Caco-2 (cell line): ENCODE measurements at regions not wholly inside any gene's neighbourhood (a gene's known extent, or its start where the extent isn't known, plus 50 kb on each side); places are given as distances from the start of the nearest gene placed in this dataset.

Experiments used
- BruUV-seq: library from RNA; stranded (reverse); fragments of 400-500 nt; replicated peaks from 2 replicates; lab custom pipeline; 2021; lab: Mats Ljungman, UMichigan
- CTCF ChIA-PET: fragments of 300-600 bp; sonication (Branson Sonifier 250); formaldehyde crosslinking; loops from one replicate; lab custom pipeline; 2022; ENCODE audit warnings: antibody characterized with exemption; lab: Charles Lee
- POLR2A ChIA-PET: fragments of 300-600 bp; sonication (Branson Sonifier 250); formaldehyde crosslinking; loops from one replicate; lab custom pipeline; 2022; ENCODE audit warnings: antibody characterized with exemption; lab: Charles Lee
- DNase-seq, 2 experiments: peaks; one replicate each; pipeline versions ENCODE4 v3.0.0 to v3.0.0-alpha.2; 2020 to 2022
- H3K27me3 ChIP-seq: replicated peaks from 2 replicates; pipeline ENCODE4 v1.6.0; 2011; ENCODE audit warnings: low read length; ENCODE audit not compliant: control insufficient read depth, insufficient read depth
- H3K36me3 ChIP-seq: 2 replicates; pipeline ENCODE4 v1.5.1; 2011; ENCODE audit warnings: low read length; ENCODE audit not compliant: control insufficient read depth, insufficient read depth
- H3K4me1 ChIP-seq: fragments of 250-450 bp; sonication (Bioruptor Pico); 2 replicates; pipeline ENCODE4 v1.5.1; 2020; ENCODE audit warnings: mild to moderate bottlenecking
- H3K4me3 ChIP-seq: 2 replicates; pipeline ENCODE4 v1.5.1; 2011; ENCODE audit warnings: low read depth, mild to moderate bottlenecking, control low read depth, low read length
- H3K9me3 ChIP-seq: fragments of 250-450 bp; sonication (Bioruptor Pico); 2 replicates; pipeline ENCODE4 v1.5.1; 2020; ENCODE audit warnings: mild to moderate bottlenecking, moderate library complexity
- H3K27ac Mint-ChIP-seq: one replicate; pipeline ENCODE4 v1.8.0; 2022; ENCODE audit warnings: mixed read lengths; ENCODE audit not compliant: unreplicated experiment
- H3K27me3 Mint-ChIP-seq: one replicate; pipeline ENCODE4 v1.8.0; 2022; ENCODE audit warnings: mixed read lengths; ENCODE audit not compliant: insufficient read depth, unreplicated experiment
- H3K36me3 Mint-ChIP-seq: one replicate; pipeline ENCODE4 v1.8.0; 2022; ENCODE audit warnings: mild to moderate bottlenecking, mixed read lengths; ENCODE audit not compliant: insufficient read depth, unreplicated experiment
- H3K4me1 Mint-ChIP-seq: one replicate; pipeline ENCODE4 v1.8.0; 2022; ENCODE audit warnings: low read depth, mixed read lengths; ENCODE audit not compliant: unreplicated experiment
- H3K4me3 Mint-ChIP-seq: one replicate; pipeline ENCODE4 v1.8.0; 2022; ENCODE audit warnings: mild to moderate bottlenecking, moderate library complexity, mixed read lengths; ENCODE audit not compliant: unreplicated experiment
- H3K9me3 Mint-ChIP-seq: one replicate; pipeline ENCODE4 v1.8.0; 2022; ENCODE audit warnings: mixed read lengths; ENCODE audit not compliant: unreplicated experiment
- CTCF ChIP-seq, 2 experiments: fragments of 200-600 bp in 1 of 2; IDR thresholded peaks; 1 replicate in 1 of 2; 2 replicates in 1 of 2; pipeline versions ENCODE4 v1.5.1 to v1.8.0; 2011 to 2022; ENCODE audit warnings: antibody characterized with exemption in 1 of 2, control low read depth in 1 of 2, inconsistent platforms in 1 of 2, low read depth in 1 of 2, low read length in 1 of 2, mild to moderate bottlenecking in 1 of 2, moderate library complexity in 1 of 2; ENCODE audit not compliant: insufficient read depth in 1 of 2, severe bottlenecking in 1 of 2, unreplicated experiment in 1 of 2
- intact Hi-C: fragments of 100-400 bp; cut with micrococcal nuclease; formaldehyde crosslinking; loops from one replicate; pipeline ENCODE4 v1.10.0; 2022; ENCODE audit not compliant: unreplicated experiment

- H3K9me3 ChIP-seq = no peaks in the 10 kb centered on the region
- TF ChIP-seq CTCF (IDR thresholded peaks at IDR 0.05; ENCODE audit: insufficient read depth in 1 of 2, low read depth in 1 of 2, low read length in 1 of 2, severe bottlenecking in 1 of 2, unreplicated experiment in 1 of 2) = no peak
- CTCF ChIA-PET = no interaction called here
- no peak for DNase-seq
- BruUV-seq = no TSS peak
- POLR2A ChIA-PET = no interaction called here
- Mint-ChIP-seq H3K4me1 (peaks cover 7% of the 10 kb centered on the region), H3K27me3 (no peaks in the 10 kb centered on the region), H3K36me3 (no peaks in the 10 kb centered on the region), H3K27ac (no peak overlapping the region), H3K9me3 (peaks cover 3% of the 10 kb centered on the region), H3K4me3 (no peak overlapping the region)
- H3K4me3 ChIP-seq = no peak overlapping the region
- H3K36me3 ChIP-seq = no peaks in the 10 kb centered on the region
- H3K27me3 ChIP-seq = no peaks in the 10 kb centered on the region
- intact Hi-C loops = no loop called here
- H3K4me1 ChIP-seq = no peaks in the 10 kb centered on the region
Measured at GRCh38 chr11:34758262-34758661, 137.4 kb downstream of the EHF start.

DNA sequence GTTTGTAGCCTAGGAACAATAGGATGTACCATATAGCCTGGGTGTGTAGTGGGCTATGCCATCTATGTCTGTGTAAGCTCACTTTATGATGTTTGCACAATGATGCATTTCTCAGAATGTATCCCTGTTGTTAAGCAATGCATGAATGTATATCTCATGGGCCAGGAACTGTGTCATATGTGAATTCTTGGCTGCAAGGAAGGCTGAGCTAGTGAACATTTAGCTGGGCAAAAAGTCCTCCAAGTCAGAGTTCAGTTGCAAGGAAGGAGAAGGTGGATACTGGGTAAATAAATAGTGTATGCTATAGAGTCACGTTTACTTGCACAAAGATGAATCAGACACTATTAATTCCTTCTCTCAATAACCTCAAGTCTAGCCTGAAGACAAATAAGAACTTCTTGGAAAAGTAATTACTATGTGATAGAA lies 136.1 kb downstream of the EHF start:
- ChIA-PET POLR2A (no interaction called here), CTCF (no interaction called here)
- Mint-ChIP-seq H3K4me1 (peaks cover 7% of the 10 kb centered on the region), H3K4me3 (no peak overlapping the region), H3K27me3 (no peaks in the 10 kb centered on the region), H3K36me3 (no peaks in the 10 kb centered on the region), H3K9me3 (no peaks in the 10 kb centered on the region), H3K27ac (no peak overlapping the region)
- TF ChIP-seq CTCF (IDR thresholded peaks at IDR 0.05; ENCODE audit: insufficient read depth in 1 of 2, low read depth in 1 of 2, low read length in 1 of 2, severe bottlenecking in 1 of 2, unreplicated experiment in 1 of 2) = no peak
- Histone ChIP-seq H3K9me3 (no peaks in the 10 kb centered on the region), H3K4me1 (no peaks in the 10 kb centered on the region), H3K36me3 (no peaks in the 10 kb centered on the region), H3K27me3 (no peaks in the 10 kb centered on the region), H3K4me3 (no peak overlapping the region)
- intact Hi-C loops = no loop called here
- no peak for DNase-seq
- no TSS peak for BruUV-seq

GRCh38 chr11:34756591-34756990 lies 135.7 kb downstream of the EHF start:
- BruUV-seq = no TSS peak
- H3K9me3 Mint-ChIP-seq = no peaks in the 10 kb centered on the region
- ChIA-PET POLR2A (no interaction called here), CTCF (no interaction called here)
- no peak overlapping the region for H3K4me3 Mint-ChIP-seq
- no peaks in the 10 kb centered on the region for H3K27me3 Mint-ChIP-seq
- Histone ChIP-seq H3K36me3 (no peaks in the 10 kb centered on the region), H3K4me3 (no peak overlapping the region), H3K9me3 (no peaks in the 10 kb centered on the region), H3K27me3 (0 out of 2 replicates have a peak, but pooled peaks cover under 1% of the 10 kb centered on the region), H3K4me1 (no peaks in the 10 kb centered on the region)
- intact Hi-C loops = no loop called here
- TF ChIP-seq CTCF (IDR thresholded peaks at IDR 0.05; ENCODE audit: insufficient read depth in 1 of 2, low read depth in 1 of 2, low read length in 1 of 2, severe bottlenecking in 1 of 2, unreplicated experiment in 1 of 2) = no peak
- DNase-seq = no peak
- no peak overlapping the region for H3K27ac Mint-ChIP-seq
- no peaks in the 10 kb centered on the region for H3K36me3 Mint-ChIP-seq
- H3K4me1 Mint-ChIP-seq = peaks cover 7% of the 10 kb centered on the region
